K562 (cell line): ENCODE measurements at regions not wholly inside any gene's neighbourhood (a gene's known extent, or its start where the extent isn't known, plus 50 kb on each side); places are given as distances from the start of the nearest gene placed in this dataset.

Experiments
- ATAC-seq: fragments of 200-7000 bp; cut with Tn5 transposase; 3 replicates; pipeline ENCODE4 v1.9.1; 2020; ENCODE audit warnings: moderate library complexity
- BruUV-seq: library from RNA; stranded (reverse); fragments of 400-500 nt; replicated peaks from 2 replicates; lab custom pipeline; 2021; lab: Mats Ljungman, UMichigan
- CTCF ChIA-PET: fragments of 300-600 bp; formaldehyde crosslinking; extraction: SDS; loops from one replicate; lab custom pipeline; 2021; ENCODE audit warnings: low intra/inter-chr PET ratio; lab: Yijun Ruan, JAX
- POLR2A ChIA-PET: fragments of 300-600, 350-650 bp; sonication (Branson Sonifier 250); formaldehyde crosslinking; extraction: SDS; loops from one replicate; lab custom pipeline; 2021; ENCODE audit warnings: antibody characterized with exemption, inconsistent platforms; lab: Yijun Ruan, JAX
- DNase-seq, 4 experiments: peaks; one replicate each; pipeline versions ENCODE4 v3.0.0 to v3.0.0-alpha.2; 2011 to 2018; ENCODE audit warnings: low spot score in 3 of 4, mixed read lengths in 3 of 4; ENCODE audit errors: extremely low read depth in 1 of 4
- FAIRE-seq: peaks from 2 replicates; lab custom pipeline; 2011; peaks lifted over from hg19 to GRCh38; lab: Jason Lieb, UNC
- H2AFZ ChIP-seq: 2 replicates; pipeline ENCODE4 v1.6.0; 2011; ENCODE audit warnings: low read depth, low read length, control low read depth, inconsistent platforms
- H3K27ac ChIP-seq: fragments of 200-600 bp; 3 replicates; pipeline ENCODE4 v1.8.0; 2011; ENCODE audit warnings: low read depth, mild to moderate bottlenecking, control low read depth, inconsistent platforms, low read length, moderate library complexity, mixed read lengths; ENCODE audit errors: extremely low read depth
- H3K27me3 ChIP-seq, 2 experiments: fragments of 300-600 bp in 1 of 2; 2 replicates in 1 of 2; 3 replicates in 1 of 2; pipeline versions ENCODE4 v1.6.0 to v1.8.0; 2011; ENCODE audit warnings: inconsistent platforms in 2 of 2, low read length in 2 of 2, mild to moderate bottlenecking in 1 of 2, mixed read lengths in 1 of 2, moderate library complexity in 1 of 2; ENCODE audit not compliant: control insufficient read depth in 2 of 2, insufficient read depth in 2 of 2
- H3K36me3 ChIP-seq: fragments of 300-600 bp; 3 replicates; pipeline ENCODE4 v1.8.0; 2011; ENCODE audit warnings: mild to moderate bottlenecking, low read length, inconsistent platforms; ENCODE audit not compliant: control insufficient read depth, insufficient read depth
- H3K4me1 ChIP-seq, 2 experiments: fragments of 200-600 bp in 1 of 2; replicated peaks in 1 of 2; 2 replicates in 1 of 2; 3 replicates in 1 of 2; pipeline versions ENCODE4 v1.5.1 to v1.8.0; 2011; ENCODE audit warnings: inconsistent platforms in 2 of 2, low read length in 2 of 2, mild to moderate bottlenecking in 1 of 2, mixed read lengths in 1 of 2, moderate library complexity in 1 of 2; ENCODE audit not compliant: control insufficient read depth in 2 of 2, insufficient read depth in 2 of 2
- H3K4me2 ChIP-seq: 2 replicates; pipeline ENCODE4 v1.6.1; 2011; ENCODE audit warnings: low read length, control low read depth, inconsistent platforms, mixed read lengths; ENCODE audit not compliant: insufficient read depth
- H3K4me3 ChIP-seq: fragments of 200-600 bp; sonication (generic), shearing (Covaris generic); 2 replicates; pipeline ENCODE4 v1.5.1; 2016; ENCODE audit warnings: control low read depth, inconsistent platforms
- H3K79me2 ChIP-seq: fragments of 200-600 bp; 3 replicates; pipeline ENCODE4 v1.8.0; 2011; ENCODE audit warnings: low read length, inconsistent platforms; ENCODE audit not compliant: control insufficient read depth, insufficient read depth
- H3K9ac ChIP-seq, 2 experiments: 2 replicates each; pipeline versions ENCODE4 v1.6.0 to v1.6.1; 2011; ENCODE audit warnings: low read depth in 2 of 2, low read length in 2 of 2, control low read depth in 1 of 2, inconsistent platforms in 1 of 2, mild to moderate bottlenecking in 1 of 2, mixed read lengths in 1 of 2; ENCODE audit not compliant: insufficient read depth in 1 of 2
- H3K9me1 ChIP-seq: one replicate; pipeline ENCODE4 v1.6.0; 2011; ENCODE audit warnings: inconsistent platforms, mild to moderate bottlenecking, low read length, moderate library complexity; ENCODE audit not compliant: control insufficient read depth, insufficient read depth
- H3K9me3 ChIP-seq: replicated peaks from 2 replicates; pipeline ENCODE4 v1.5.1; 2011; ENCODE audit warnings: low read depth, low read length, inconsistent platforms; ENCODE audit not compliant: control insufficient read depth, insufficient read depth
- H4K20me1 ChIP-seq: replicated peaks from 2 replicates; pipeline ENCODE4 v1.6.1; 2011; ENCODE audit warnings: low read length, inconsistent platforms, mixed read lengths; ENCODE audit not compliant: control insufficient read depth, insufficient read depth
- ATF4 ChIP-seq: fragments of 450-650 bp; formaldehyde crosslinking; IDR thresholded peaks from 2 replicates; pipeline ENCODE4 v1.4.0; 2022; ENCODE audit warnings: mild to moderate bottlenecking, moderate library complexity
- HDAC6 ChIP-seq: IDR thresholded peaks from 2 replicates; pipeline ENCODE4 v1.6.1; 2012; ENCODE audit warnings: low read depth, mild to moderate bottlenecking, control low read depth, inconsistent platforms, low read length, moderate library complexity
- HLTF ChIP-seq: fragments of 450-650 bp; IDR thresholded peaks from 2 replicates; pipeline ENCODE4 v1.6.1; 2016
- ID3 ChIP-seq, 2 experiments: fragments of 250-450 bp in 1 of 2; fragments of 450-650 bp in 1 of 2; sonication (Bioruptor Pico) in 1 of 2; IDR thresholded peaks; 2 replicates each; pipeline versions ENCODE4 v1.6.1 to v1.8.0; 2016 to 2021; ENCODE audit warnings: mild to moderate bottlenecking in 2 of 2, moderate library complexity in 2 of 2, missing compliant biosample characterization in 1 of 2, missing genetic modification characterization in 1 of 2
- NR2F6 ChIP-seq: fragments of 450-650 bp; formaldehyde crosslinking; IDR thresholded peaks from 2 replicates; pipeline ENCODE4 v1.4.0; 2020; ENCODE audit warnings: mild to moderate bottlenecking
- ZFP30 ChIP-seq: fragments of 250-450 bp; sonication (Bioruptor Pico); IDR thresholded peaks from 2 replicates; pipeline ENCODE4 v1.8.0; 2022; ENCODE audit warnings: moderate library complexity, mild to moderate bottlenecking, inconsistent platforms, borderline replicate concordance
- WGBS: fragments of 100-300 bp; shearing (Covaris generic); methylation state at CpG from one replicate; pipeline ENCODE4 v1.1.6; 2016; ENCODE audit warnings: low coverage, mixed read lengths; ENCODE audit not compliant: insufficient coverage; ENCODE audit errors: missing lambda C conversion rate; 5-methylcytosine and 5-hydroxymethylcytosine counted together
- in situ Hi-C: fragments of 300-500 bp; cut with MboI; formaldehyde crosslinking; loops from 4 replicates; pipeline ENCODE4 v1.15.0; 2018; ENCODE audit warnings: inconsistent platforms, mixed read lengths
- intact Hi-C: fragments of 100-400 bp; cut with micrococcal nuclease; formaldehyde crosslinking; loops from 2 replicates; pipeline ENCODE4 v1.14.2; 2022
- TF ChIP-seq, protein P1 (sequence below): IDR thresholded peaks from 2 replicates; pipeline ENCODE4 v1.6.1; 2011; ENCODE audit warnings: borderline replicate concordance, low read depth, mild to moderate bottlenecking, moderate library complexity, low read length; ENCODE audit not compliant: insufficient read depth, poor library complexity, severe bottlenecking
- TF ChIP-seq, protein P2 (sequence below): fragments of 150-350 bp; conservative IDR thresholded peaks from 2 replicates; pipeline ENCODE4 v1.6.1; 2014; ENCODE audit warnings: low read length

DNA sequence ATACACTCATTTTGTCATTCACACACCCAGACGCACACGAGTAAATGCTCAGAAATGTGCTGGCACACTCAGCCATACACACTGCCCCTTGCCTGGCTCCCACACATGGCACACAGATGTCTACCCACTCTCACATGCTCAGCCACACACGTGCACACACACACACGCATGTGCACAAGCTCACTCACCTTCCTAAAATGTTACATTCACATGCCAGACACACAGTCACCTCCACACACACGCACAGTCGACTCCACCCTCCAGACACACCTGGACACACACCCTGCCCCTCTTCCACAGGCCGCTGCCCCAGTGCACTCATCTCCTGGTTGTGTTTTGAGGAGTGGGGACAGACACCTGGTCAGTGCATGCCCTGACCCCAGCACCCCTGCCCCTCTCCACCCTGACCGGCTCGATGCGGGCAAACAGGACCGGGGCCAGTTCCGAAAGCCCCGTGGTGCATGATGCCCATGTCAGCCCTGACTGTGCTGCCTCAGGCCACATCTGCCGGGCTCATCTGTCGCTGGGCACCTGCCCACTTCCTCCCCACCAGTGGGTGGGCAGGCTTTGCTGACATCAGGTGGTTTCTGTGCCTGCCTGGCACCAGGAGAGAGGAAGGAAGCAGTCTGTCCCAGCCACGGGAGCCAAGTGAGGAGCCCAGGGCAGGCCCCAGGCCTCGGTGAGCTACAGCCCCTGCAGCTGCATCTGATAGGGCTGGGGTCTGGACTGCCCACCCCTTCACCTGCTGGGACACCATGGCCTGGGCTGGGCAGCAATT, 84.9 kb upstream of the ZNF716 start:
- no peak for TF ChIP-seq ATF4
- no peaks in the 10 kb centered on the region for H3K36me3 ChIP-seq
- in situ Hi-C loops, result no loop called here
- no peaks in the 10 kb centered on the region for H3K79me2 ChIP-seq
- H2AFZ ChIP-seq, result no peak overlapping the region
- H3K4me3 ChIP-seq, result no peak overlapping the region
- H3K9me1 ChIP-seq, result no peaks in the 10 kb centered on the region
- FAIRE-seq, result no peak
- H3K27ac ChIP-seq, result no peak overlapping the region
- ATAC-seq, result no peak
- H3K4me2 ChIP-seq, result no peak overlapping the region
- H3K27me3 ChIP-seq, result no peaks in the 10 kb centered on the region
- H3K4me1 ChIP-seq, result no peaks in the 10 kb centered on the region
- CTCF ChIA-PET, result interaction anchor here (0.5 kb wide), 1 partner anchor 10 kb away, joined by 4 read pairs; no protein-coding TSS in a partner anchor
- DNase-seq, result no peak
- H3K9ac ChIP-seq, result no peak overlapping the region
- intact Hi-C loops, result no loop called here
- no peaks in the 10 kb centered on the region for H3K9me3 ChIP-seq
- 0% methylated on average over 10 of the region's 17 CpGs for WGBS
- POLR2A ChIA-PET, result no interaction called here
- no peaks in the 10 kb centered on the region for H4K20me1 ChIP-seq
- no TSS peak for BruUV-seq

GRCh38 chr7:57367171-57367570, 82.8 kb upstream of the ZNF716 start:
- DNase-seq (no peak), ATAC-seq (no peak), FAIRE-seq (no peak)
- no peaks in the 10 kb centered on the region for H4K20me1 ChIP-seq
- H2AFZ ChIP-seq, result no peak overlapping the region
- 6% methylated on average over 5 of the region's 6 CpGs for WGBS
- H3K9ac ChIP-seq, result no peak overlapping the region
- H3K79me2 ChIP-seq, result no peaks in the 10 kb centered on the region
- no peak overlapping the region for H3K27ac ChIP-seq
- no peaks in the 10 kb centered on the region for H3K9me3 ChIP-seq
- no peak overlapping the region for H3K4me2 ChIP-seq
- no TSS peak for BruUV-seq
- in situ Hi-C loops, result no loop called here
- CTCF ChIA-PET, result no interaction called here
- no peak overlapping the region for H3K4me3 ChIP-seq
- POLR2A ChIA-PET, result no interaction called here
- intact Hi-C loops, result no loop called here
- H3K27me3 ChIP-seq, result no peaks in the 10 kb centered on the region
- no peaks in the 10 kb centered on the region for H3K4me1 ChIP-seq
- no peaks in the 10 kb centered on the region for H3K9me1 ChIP-seq
- no peaks in the 10 kb centered on the region for H3K36me3 ChIP-seq
- no peak for TF ChIP-seq ZFP30
- no peak for TF ChIP-seq HLTF
- TF ChIP-seq, protein P1, sequence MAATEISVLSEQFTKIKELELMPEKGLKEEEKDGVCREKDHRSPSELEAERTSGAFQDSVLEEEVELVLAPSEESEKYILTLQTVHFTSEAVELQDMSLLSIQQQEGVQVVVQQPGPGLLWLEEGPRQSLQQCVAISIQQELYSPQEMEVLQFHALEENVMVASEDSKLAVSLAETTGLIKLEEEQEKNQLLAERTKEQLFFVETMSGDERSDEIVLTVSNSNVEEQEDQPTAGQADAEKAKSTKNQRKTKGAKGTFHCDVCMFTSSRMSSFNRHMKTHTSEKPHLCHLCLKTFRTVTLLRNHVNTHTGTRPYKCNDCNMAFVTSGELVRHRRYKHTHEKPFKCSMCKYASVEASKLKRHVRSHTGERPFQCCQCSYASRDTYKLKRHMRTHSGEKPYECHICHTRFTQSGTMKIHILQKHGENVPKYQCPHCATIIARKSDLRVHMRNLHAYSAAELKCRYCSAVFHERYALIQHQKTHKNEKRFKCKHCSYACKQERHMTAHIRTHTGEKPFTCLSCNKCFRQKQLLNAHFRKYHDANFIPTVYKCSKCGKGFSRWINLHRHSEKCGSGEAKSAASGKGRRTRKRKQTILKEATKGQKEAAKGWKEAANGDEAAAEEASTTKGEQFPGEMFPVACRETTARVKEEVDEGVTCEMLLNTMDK, result no peak
- TF ChIP-seq NR2F6, result no peak
- TF ChIP-seq HDAC6, result no peak
- TF ChIP-seq, protein P2, sequence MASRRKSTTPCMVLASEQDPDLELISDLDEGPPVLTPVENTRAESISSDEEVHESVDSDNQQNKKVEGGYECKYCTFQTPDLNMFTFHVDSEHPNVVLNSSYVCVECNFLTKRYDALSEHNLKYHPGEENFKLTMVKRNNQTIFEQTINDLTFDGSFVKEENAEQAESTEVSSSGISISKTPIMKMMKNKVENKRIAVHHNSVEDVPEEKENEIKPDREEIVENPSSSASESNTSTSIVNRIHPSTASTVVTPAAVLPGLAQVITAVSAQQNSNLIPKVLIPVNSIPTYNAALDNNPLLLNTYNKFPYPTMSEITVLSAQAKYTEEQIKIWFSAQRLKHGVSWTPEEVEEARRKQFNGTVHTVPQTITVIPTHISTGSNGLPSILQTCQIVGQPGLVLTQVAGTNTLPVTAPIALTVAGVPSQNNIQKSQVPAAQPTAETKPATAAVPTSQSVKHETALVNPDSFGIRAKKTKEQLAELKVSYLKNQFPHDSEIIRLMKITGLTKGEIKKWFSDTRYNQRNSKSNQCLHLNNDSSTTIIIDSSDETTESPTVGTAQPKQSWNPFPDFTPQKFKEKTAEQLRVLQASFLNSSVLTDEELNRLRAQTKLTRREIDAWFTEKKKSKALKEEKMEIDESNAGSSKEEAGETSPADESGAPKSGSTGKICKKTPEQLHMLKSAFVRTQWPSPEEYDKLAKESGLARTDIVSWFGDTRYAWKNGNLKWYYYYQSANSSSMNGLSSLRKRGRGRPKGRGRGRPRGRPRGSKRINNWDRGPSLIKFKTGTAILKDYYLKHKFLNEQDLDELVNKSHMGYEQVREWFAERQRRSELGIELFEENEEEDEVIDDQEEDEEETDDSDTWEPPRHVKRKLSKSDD, result no peak
- no peak for TF ChIP-seq ID3 (CRISPR knock-in tag; IDR thresholded peaks at IDR 0.05)
- TF ChIP-seq ID3 (tag; IDR thresholded peaks at IDR 0.05), result no peak
